ENCODE measurements at regions not wholly inside any gene's neighbourhood (a gene's known extent, or its start where the extent isn't known, plus 50 kb on each side); places are given as distances from the start of the nearest gene placed in this dataset.

GRCh38 chr6:119565893-119566292 lies 216.3 kb upstream of the MAN1A1 start:
- no peak for DNase-seq

GRCh38 chr6:119562168-119562567 lies 212.6 kb upstream of the MAN1A1 start:
- no peak for DNase-seq

DNA sequence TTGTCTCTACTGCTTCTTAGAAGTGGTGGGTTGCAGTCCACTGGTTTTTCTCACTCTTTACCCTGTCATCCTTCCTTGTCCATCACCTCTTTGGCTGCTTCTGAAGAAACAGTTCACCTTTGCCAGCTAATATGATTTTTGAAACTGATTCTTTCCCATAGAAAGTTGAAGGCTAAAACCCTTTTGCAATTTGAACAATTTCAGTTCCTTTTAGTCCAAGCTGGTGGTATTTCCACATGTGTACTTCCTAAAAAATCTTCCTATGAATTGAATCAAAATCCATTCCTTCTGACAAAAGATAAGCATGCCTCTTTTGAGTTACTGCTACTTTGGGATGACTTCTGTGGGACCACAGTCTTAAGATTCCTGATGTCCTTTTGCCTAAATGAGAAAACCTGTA lies 210.0 kb upstream of the MAN1A1 start:
- DNase-seq = no peak

DNA sequence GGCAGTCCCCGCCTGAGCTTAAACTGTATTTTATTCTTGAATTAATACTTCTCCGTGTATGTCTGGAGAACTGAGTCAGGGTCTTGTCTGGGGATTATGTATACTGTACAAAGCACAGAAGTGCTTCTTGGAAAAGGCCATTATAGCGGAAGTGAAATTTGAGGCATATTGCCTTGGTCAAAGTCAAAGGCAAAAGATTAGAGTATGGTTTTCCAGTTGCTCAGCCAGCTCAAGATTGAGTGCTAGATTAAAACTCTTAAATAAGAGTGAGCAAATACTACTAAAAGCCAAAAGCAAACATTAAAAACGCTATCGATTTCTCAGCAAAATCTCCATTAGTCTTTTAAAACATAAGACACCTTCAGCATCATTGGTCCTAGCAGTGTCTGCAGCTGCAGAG lies 207.7 kb upstream of the MAN1A1 start:
- no peak for DNase-seq

GRCh38 chr6:119552021-119552420 lies 202.5 kb upstream of the MAN1A1 start:
- no peak for DNase-seq

DNA sequence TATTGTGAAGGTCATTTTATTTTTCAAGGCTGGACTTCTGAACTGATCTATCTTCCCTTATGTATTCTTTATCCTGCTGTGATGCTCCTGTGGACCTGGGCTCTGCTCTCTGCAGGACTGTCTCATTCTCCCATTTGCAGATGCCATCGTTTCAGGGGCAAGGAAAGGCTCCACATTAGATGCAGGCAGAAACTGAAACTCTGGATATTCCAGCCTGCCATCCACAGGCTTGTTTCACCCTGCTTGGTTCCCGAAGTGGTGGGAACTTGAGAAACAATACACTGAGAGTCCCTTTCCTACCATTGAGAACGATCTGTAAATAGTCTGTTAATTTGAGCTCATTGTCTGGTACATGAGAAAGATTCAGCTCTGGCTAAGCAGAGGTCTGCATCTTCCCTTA lies 197.5 kb upstream of the MAN1A1 start:
- no peak for DNase-seq

DNA sequence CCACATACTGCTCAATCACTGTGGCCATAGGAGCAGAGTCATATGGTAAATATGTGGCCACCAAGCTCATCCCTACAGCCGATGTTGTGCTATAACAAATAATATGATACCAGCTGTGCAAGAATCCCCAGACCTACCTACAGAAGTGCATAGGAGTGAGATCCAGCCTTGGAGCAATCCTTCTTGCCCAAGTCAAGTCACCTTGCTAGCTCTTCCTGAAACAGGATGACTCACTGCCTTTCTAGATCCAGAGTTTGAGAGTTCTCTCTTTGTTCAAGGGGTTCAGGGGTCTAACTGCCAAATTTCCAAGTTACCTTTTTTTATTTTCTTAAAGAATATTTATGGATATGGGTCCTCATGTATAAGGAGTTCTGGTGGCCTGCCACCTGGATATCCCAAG lies 195.7 kb upstream of the MAN1A1 start:
- no peak for DNase-seq

- DNase-seq = no peak
Measured at GRCh38 chr6:119544325-119545175, 195.0 kb upstream of the MAN1A1 start.

- DNase-seq = no peak
Measured at GRCh38 chr6:119543332-119543731, 193.8 kb upstream of the MAN1A1 start.

DNA sequence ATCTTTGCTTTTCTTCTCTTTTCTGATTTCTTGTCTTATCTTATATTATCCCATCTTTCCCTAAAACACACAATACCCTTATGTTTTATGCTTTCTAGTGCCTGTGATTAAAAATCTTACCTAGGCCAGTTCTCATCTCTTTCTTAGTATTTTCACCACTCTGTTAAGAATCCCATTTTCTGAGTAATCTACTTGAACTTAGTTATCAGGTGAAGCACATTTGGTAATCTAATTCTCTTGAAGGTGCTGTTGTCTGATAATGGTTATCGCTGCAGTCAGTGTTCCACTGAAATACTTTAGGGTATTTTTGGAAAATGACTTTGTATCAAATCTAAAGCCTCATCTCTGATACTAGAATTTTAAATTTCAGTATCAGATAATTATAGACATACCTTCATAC lies 192.5 kb upstream of the MAN1A1 start:
- DNase-seq = peak; percentile 27

- no peak for DNase-seq
Measured at GRCh38 chr6:119541132-119541905, 191.8 kb upstream of the MAN1A1 start.

- DNase-seq = no peak
Measured at GRCh38 chr6:119540417-119540816, 190.9 kb upstream of the MAN1A1 start.

DNA sequence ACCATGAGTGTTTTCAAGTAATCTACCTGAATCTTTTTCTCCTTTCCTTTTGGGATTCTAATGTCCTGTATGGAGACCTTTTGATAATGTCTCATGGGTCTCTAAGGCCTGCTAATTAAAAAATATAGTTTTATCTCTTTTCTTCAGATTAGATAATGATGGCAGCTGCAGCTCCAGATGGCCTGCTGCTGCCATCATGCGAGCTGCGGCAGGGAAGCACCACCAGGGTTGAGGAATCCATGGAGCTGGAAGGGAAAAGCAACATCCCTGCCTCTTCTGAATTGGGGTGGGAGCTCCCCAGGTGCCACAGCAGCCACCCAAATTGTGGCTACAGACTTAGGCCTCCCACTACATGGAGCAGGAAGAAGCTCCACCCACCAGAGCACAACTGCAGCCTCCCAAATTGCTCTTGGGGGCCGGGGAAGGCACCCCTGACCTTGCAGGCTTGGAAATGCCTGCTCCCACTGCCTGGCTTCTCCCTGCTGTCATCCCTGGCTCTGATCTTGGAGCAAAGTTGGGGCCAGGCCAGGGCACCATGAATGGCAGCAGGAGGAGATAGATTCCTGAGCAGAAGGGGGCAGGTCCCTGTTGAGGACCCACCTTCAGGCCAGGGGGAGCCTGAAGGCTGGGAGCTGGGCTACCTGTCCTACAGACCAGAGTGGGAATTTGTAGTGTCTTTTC lies 189.6 kb upstream of the MAN1A1 start:
- DNase-seq = no peak

- no peak for DNase-seq
Measured at GRCh38 chr6:119536666-119537065, 187.1 kb upstream of the MAN1A1 start.

DNA sequence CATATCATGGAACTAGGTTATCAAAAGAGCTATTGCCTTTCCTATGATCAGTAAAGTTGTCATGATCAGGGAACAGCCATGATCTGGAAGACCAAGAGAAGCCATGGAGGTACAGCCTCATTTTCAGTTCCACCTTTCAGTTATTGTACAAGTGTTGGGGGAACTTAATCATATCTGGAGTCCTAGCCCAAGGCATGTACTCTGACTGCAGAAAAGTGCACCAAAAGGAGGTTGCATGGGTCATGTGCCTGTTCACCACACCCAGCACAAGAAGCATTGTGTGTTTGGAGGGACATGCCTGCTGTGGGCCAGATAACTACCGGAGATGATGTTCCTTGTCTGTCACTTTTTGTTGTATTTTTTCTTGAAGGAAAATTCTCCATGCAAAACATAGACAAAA lies 185.8 kb upstream of the MAN1A1 start:
- DNase-seq = peak; percentile 68

- no peak for DNase-seq
Measured at GRCh38 chr6:119533603-119534279, 184.2 kb upstream of the MAN1A1 start.

DNA sequence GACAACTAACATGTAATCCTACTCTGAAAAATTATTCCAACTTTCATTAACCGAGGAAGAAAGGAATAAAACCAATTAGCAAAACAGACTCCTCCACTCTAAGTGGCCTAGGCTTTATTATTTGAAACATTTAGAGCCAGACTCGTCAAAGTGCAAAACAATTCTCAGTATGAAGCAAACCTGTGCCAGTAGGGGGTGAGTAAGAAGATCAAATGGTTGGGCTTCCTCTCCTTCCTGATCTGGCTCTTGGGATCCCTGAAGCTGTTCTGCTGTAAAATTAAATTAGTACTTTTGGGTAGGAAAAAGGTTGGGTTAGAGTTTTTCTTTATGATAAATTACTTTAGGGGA lies 177.6 kb upstream of the MAN1A1 start:
- DNase-seq = no peak

DNA sequence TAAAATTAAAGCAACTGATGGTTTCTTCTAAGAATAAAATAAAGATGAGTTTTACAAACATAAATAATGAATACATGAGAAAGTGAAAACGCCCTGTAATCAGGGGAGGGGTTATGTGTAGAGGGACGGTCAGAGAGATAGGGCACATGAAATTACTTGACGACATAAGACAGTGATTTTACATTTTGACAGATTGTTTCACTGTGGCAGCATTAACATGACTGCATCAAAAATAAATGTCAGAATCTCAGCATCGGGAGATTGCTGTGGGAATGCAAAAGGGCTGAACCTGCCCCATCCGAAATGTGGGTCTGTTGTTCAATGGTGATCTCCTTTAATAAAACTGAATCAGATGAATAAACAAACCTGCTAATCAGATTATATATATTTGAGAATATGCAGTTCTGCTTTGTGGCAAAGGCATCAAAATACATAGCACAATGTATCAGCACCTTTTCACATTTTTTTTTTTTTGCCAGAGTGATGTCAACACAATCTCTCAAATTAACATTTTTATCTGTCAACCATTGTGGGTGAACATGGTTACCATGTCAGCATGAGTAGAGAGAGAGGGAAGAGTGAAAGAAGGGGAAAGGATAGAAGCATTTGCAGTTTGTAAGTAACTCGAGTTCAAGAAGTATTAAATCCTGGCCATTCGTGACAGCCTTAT lies 177.1 kb upstream of the MAN1A1 start:
- no peak for DNase-seq

GRCh38 chr6:119524410-119524809 lies 174.8 kb upstream of the MAN1A1 start:
- no peak for DNase-seq

GRCh38 chr6:119523556-119523955 lies 174.0 kb upstream of the MAN1A1 start:
- DNase-seq = no peak

GRCh38 chr6:119521251-119521650 lies 171.7 kb upstream of the MAN1A1 start:
- no peak for DNase-seq

DNA sequence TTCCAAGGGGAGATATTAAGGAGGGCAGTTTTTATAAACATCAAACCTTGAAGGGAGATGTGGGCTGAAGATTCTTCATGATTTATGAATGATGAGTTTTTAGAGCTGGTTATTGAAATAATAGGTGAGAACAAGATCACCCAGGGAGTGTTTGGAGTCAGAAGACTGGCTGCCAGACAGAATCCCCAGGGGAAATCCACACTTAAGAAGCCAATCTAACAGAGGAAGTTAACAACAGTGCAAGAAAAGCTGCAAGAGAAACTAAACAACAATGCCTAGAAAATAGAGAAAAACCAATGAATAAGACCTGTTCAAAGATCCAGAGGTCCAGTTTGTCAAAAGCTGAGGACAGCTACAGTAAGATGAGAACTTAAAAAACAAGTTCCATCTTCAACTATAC lies 167.9 kb upstream of the MAN1A1 start:
- DNase-seq = no peak

DNA sequence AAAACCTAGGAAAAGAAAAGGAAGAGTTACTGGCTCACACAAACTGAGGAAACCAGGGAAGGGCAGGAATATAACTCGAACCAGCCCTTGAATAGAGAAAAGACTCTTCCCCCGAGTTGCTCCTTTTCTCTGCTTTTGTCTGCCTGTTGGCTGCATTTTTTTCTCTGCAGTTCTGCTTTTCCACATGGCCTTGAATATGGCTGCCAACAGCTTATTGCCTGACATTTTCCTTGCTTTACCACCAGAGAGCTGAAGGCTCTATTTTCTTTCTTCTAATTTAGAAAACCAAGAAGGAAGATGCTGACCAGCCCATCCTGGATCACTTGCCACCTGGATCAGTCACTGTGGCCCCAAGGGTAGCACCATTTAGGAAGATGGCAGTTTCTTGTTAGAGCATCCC lies 164.8 kb upstream of the MAN1A1 start:
- DNase-seq = no peak

Data from hematopoietic multipotent progenitor cell treated with erythropoietin and hydrocortisone succinate and interleukin-3 and kit ligand, for 6 days (in vitro differentiated cells).